SK-N-SH (cell line): ENCODE measurements at regions not wholly inside any gene's neighbourhood (a gene's known extent, or its start where the extent isn't known, plus 50 kb on each side); places are given as distances from the start of the nearest gene placed in this dataset.

Experiments
- CHD2 ChIP-seq: fragments of 150-350 bp; IDR thresholded peaks from 2 replicates; pipeline ENCODE4 v1.6.1; 2018; ENCODE audit warnings: low read length; ENCODE audit not compliant: partially characterized antibody
- CTCF ChIP-seq: fragments of 200-600 bp; sonication (generic); IDR thresholded peaks from 2 replicates; pipeline ENCODE4 v1.6.1; 2017; ENCODE audit warnings: antibody characterized with exemption, mild to moderate bottlenecking, moderate library complexity

- TF ChIP-seq CTCF (no peak), CHD2 (no peak)
Observed at GRCh38 chr4:129917651-129918050, 821.7 kb downstream of the C4orf33 start.
